Neural progenitor cell (in vitro differentiated cells): ENCODE measurements at regions not wholly inside any gene's neighbourhood (a gene's known extent, or its start where the extent isn't known, plus 50 kb on each side); places are given as distances from the start of the nearest gene placed in this dataset.

ENCODE experiments used
- EZH2 ChIP-seq: fragments of 200-600 bp; sonication (generic); IDR thresholded peaks from 2 replicates; pipeline ENCODE4 v1.6.1; 2017; ENCODE audit warnings: antibody characterized with exemption, mild to moderate bottlenecking, moderate library complexity
- EZH2phosphoT487 ChIP-seq: fragments of 200-600 bp; sonication (generic); IDR thresholded peaks from 2 replicates; pipeline ENCODE4 v1.6.1; 2017; ENCODE audit warnings: antibody characterized with exemption
- TF ChIP-seq, protein P1 (sequence below): fragments of 200-600 bp; sonication (generic); IDR thresholded peaks from 2 replicates; pipeline ENCODE4 v1.5.1; 2017; ENCODE audit warnings: antibody characterized with exemption, mild to moderate bottlenecking

GRCh38 chrX:20620306-20620705 is 353.6 kb upstream of the RPS6KA3 start:
- TF ChIP-seq, protein P1, sequence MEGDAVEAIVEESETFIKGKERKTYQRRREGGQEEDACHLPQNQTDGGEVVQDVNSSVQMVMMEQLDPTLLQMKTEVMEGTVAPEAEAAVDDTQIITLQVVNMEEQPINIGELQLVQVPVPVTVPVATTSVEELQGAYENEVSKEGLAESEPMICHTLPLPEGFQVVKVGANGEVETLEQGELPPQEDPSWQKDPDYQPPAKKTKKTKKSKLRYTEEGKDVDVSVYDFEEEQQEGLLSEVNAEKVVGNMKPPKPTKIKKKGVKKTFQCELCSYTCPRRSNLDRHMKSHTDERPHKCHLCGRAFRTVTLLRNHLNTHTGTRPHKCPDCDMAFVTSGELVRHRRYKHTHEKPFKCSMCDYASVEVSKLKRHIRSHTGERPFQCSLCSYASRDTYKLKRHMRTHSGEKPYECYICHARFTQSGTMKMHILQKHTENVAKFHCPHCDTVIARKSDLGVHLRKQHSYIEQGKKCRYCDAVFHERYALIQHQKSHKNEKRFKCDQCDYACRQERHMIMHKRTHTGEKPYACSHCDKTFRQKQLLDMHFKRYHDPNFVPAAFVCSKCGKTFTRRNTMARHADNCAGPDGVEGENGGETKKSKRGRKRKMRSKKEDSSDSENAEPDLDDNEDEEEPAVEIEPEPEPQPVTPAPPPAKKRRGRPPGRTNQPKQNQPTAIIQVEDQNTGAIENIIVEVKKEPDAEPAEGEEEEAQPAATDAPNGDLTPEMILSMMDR = no peak
- TF ChIP-seq EZH2 (no peak), EZH2phosphoT487 (no peak)
